AG04449 (cell line): ENCODE measurements at regions not wholly inside any gene's neighbourhood (a gene's known extent, or its start where the extent isn't known, plus 50 kb on each side); places are given as distances from the start of the nearest gene placed in this dataset.

Experiments
- CTCF ChIA-PET: fragments of 350-600 bp; formaldehyde crosslinking; extraction: SDS; loops from one replicate; lab custom pipeline; 2021; ENCODE audit warnings: antibody characterized with exemption; lab: Yijun Ruan, JAX
- POLR2A ChIA-PET: fragments of 400-600, 350-600 bp; formaldehyde crosslinking; extraction: SDS; loops from one replicate; lab custom pipeline; 2020; ENCODE audit warnings: antibody characterized with exemption, inconsistent platforms; lab: Yijun Ruan, JAX
- DNase-seq: peaks from one replicate; pipeline ENCODE4 v3.0.0-alpha.2; 2010; ENCODE audit warnings: low read depth, low spot score
- H3K4me3 ChIP-seq: 2 replicates; pipeline ENCODE4 v1.5.1; 2011; ENCODE audit warnings: low read depth, mild to moderate bottlenecking, control low read depth, low read length
- TF ChIP-seq, protein P1 (sequence below): IDR thresholded peaks from one replicate; pipeline ENCODE4 v1.5.1; 2011; ENCODE audit warnings: mild to moderate bottlenecking, moderate library complexity, low read length, control low read depth, inconsistent platforms; ENCODE audit not compliant: insufficient read depth; ENCODE audit errors: missing control alignments

DNA sequence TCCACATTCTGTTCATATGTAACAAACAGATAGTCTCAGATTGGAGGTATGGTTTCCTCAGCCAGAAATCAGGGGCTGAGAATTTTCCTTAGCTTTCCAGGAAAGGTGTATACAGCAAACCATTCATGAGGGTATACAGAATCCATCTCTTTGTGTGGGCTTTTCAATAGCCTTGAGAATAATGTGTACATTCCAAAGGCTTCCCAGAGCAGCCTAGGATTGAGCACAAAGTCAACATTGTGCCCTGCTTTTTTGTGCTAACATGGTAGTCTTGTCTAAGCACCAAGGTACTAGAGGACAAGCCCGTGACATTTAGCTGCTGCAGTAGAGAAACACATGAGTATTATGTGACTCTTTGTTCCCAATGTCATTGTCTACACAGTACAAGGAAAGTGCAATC, 322.1 kb upstream of the TANK start:
- DNase-seq = no peak
- POLR2A ChIA-PET = no interaction called here
- CTCF ChIA-PET = interaction anchor here (0.5 kb wide), 1 partner anchor 438 kb away, joined by 3 read pairs; no protein-coding TSS in a partner anchor
- TF ChIP-seq, protein P1, sequence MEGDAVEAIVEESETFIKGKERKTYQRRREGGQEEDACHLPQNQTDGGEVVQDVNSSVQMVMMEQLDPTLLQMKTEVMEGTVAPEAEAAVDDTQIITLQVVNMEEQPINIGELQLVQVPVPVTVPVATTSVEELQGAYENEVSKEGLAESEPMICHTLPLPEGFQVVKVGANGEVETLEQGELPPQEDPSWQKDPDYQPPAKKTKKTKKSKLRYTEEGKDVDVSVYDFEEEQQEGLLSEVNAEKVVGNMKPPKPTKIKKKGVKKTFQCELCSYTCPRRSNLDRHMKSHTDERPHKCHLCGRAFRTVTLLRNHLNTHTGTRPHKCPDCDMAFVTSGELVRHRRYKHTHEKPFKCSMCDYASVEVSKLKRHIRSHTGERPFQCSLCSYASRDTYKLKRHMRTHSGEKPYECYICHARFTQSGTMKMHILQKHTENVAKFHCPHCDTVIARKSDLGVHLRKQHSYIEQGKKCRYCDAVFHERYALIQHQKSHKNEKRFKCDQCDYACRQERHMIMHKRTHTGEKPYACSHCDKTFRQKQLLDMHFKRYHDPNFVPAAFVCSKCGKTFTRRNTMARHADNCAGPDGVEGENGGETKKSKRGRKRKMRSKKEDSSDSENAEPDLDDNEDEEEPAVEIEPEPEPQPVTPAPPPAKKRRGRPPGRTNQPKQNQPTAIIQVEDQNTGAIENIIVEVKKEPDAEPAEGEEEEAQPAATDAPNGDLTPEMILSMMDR = no peak
- H3K4me3 ChIP-seq = no peak overlapping the region

DNA sequence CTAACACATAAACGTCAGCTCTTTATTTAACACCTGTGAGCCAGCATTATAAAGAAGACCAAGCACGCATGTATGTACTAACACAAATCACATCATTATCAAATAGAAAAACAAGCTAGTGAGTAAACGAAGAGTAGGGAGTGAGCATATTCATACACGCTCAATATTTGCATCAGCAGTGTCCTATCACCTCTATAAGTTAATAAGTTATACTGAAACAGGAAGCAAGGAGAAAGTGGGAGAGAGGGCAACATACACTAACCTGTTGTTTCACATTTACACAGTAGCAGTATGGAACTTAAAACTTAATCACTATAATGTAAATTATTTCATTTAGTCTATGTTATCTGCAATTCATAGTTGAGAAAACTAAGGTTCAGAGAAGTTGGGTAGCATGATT, 321.5 kb upstream of the TANK start:
- TF ChIP-seq, protein P1 = no peak
- CTCF ChIA-PET = no interaction called here
- H3K4me3 ChIP-seq = no peak overlapping the region
- POLR2A ChIA-PET = no interaction called here
- no peak for DNase-seq

- no peak for DNase-seq
- POLR2A ChIA-PET = interaction anchor here (0.6 kb wide), 1 partner anchor 105 kb away, joined by 3 read pairs; no protein-coding TSS in a partner anchor
- CTCF ChIA-PET = no interaction called here
- H3K4me3 ChIP-seq = no peak overlapping the region
- TF ChIP-seq, protein P1 = no peak
Measured at GRCh38 chr2:160842286-160842685, 317.9 kb upstream of the TANK start.

DNA sequence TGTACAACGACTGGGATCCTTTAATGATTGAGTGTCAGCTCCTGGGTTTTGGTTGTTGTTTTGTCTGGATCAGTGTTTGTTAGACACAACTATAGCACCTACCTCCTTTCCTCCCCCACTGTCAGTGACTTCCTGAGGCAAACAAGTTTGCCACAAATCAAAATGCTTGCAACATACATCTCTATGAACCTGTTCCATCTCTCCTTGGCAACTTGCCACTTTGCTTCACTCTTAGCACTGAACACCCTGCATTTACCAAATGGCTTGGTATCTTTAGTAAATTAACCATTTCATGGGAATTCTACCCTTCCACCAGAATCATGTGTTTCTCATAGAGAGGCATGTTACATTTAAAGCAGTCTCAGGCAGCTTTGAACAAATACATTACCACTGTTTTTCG, 301.1 kb upstream of the TANK start:
- ChIA-PET CTCF (no interaction called here), POLR2A (no interaction called here)
- no peak overlapping the region for H3K4me3 ChIP-seq
- TF ChIP-seq, protein P1 = no peak
- DNase-seq = no peak

- ChIA-PET CTCF (no interaction called here), POLR2A (no interaction called here)
- H3K4me3 ChIP-seq = no peak overlapping the region
- DNase-seq = no peak
- TF ChIP-seq, protein P1 = no peak
Measured at GRCh38 chr2:160862226-160862625, 298.0 kb upstream of the TANK start.

- CTCF ChIA-PET = no interaction called here
- DNase-seq = no peak
- H3K4me3 ChIP-seq = no peak overlapping the region
- POLR2A ChIA-PET = interaction anchor here (0.8 kb wide), 1 partner anchor 53 kb away, joined by 3 read pairs; no protein-coding TSS in a partner anchor
- TF ChIP-seq, protein P1 = no peak
Measured at GRCh38 chr2:160868891-160869290, 291.3 kb upstream of the TANK start.
